ENCODE measurements at regions not wholly inside any gene's neighbourhood (a gene's known extent, or its start where the extent isn't known, plus 50 kb on each side); places are given as distances from the start of the nearest gene placed in this dataset.

DNA sequence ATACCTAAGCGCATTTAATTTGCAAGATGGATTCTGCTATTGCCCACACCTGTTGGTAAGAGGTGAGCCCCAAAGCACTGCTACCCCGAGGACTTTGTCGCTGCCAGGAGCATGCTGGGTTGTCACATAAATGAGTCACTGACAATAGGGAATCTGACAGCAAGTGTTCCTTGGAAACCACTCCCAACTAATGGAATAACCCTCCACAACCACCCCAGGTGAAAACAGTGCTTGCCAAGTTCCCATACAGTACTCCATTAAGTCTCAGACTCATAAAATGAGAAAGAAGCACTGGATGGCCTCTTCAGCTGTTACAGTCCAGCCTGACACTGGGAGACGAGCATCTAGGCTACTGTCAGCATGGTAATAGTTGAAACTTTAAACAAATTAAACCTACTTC is 108.6 kb downstream of the EFNB2 start:
- TF ChIP-seq, protein P1, sequence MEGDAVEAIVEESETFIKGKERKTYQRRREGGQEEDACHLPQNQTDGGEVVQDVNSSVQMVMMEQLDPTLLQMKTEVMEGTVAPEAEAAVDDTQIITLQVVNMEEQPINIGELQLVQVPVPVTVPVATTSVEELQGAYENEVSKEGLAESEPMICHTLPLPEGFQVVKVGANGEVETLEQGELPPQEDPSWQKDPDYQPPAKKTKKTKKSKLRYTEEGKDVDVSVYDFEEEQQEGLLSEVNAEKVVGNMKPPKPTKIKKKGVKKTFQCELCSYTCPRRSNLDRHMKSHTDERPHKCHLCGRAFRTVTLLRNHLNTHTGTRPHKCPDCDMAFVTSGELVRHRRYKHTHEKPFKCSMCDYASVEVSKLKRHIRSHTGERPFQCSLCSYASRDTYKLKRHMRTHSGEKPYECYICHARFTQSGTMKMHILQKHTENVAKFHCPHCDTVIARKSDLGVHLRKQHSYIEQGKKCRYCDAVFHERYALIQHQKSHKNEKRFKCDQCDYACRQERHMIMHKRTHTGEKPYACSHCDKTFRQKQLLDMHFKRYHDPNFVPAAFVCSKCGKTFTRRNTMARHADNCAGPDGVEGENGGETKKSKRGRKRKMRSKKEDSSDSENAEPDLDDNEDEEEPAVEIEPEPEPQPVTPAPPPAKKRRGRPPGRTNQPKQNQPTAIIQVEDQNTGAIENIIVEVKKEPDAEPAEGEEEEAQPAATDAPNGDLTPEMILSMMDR (IDR thresholded peaks at IDR 0.05) = no peak
- no peak for TF ChIP-seq POLR2A (IDR thresholded peaks at IDR 0.05)
